A673 (cell line): ENCODE measurements at regions not wholly inside any gene's neighbourhood (a gene's known extent, or its start where the extent isn't known, plus 50 kb on each side); places are given as distances from the start of the nearest gene placed in this dataset.

Experiments
- BruUV-seq: library from RNA; stranded (reverse); fragments of 400-500 nt; replicated peaks from 2 replicates; lab custom pipeline; 2021; lab: Mats Ljungman, UMichigan
- CTCF ChIA-PET: fragments of 300-600 bp; sonication (Branson Sonifier 250); formaldehyde crosslinking; loops from one replicate; lab custom pipeline; 2022; ENCODE audit warnings: antibody characterized with exemption; lab: Charles Lee
- POLR2A ChIA-PET: fragments of 300-600 bp; sonication (Branson Sonifier 250); formaldehyde crosslinking; loops from one replicate; lab custom pipeline; 2022; ENCODE audit warnings: antibody characterized with exemption; ENCODE audit not compliant: low non-redundant PET; lab: Charles Lee
- DNase-seq: peaks from one replicate; pipeline ENCODE4 v3.0.0-alpha.2; 2015; ENCODE audit warnings: low spot score
- H3K27ac ChIP-seq: fragments of 200-600 bp; sonication (generic); 2 replicates; pipeline ENCODE4 v1.5.1; 2016; ENCODE audit warnings: mixed run types, low read depth, mild to moderate bottlenecking, mixed read lengths, antibody characterized with exemption, low read length; ENCODE audit not compliant: poor library complexity, severe bottlenecking
- H3K27me3 ChIP-seq: fragments of 200-600 bp; sonication (generic); replicated peaks from 2 replicates; pipeline ENCODE4 v1.6.1; 2017; ENCODE audit warnings: mixed run types, low read depth, mild to moderate bottlenecking, mixed read lengths, antibody characterized with exemption, low read length; ENCODE audit not compliant: insufficient read depth, poor library complexity
- H3K36me3 ChIP-seq: fragments of 200-600 bp; sonication (generic); 2 replicates; pipeline ENCODE4 v1.6.1; 2016; ENCODE audit warnings: mixed run types, mild to moderate bottlenecking, mixed read lengths, antibody characterized with exemption, low read length; ENCODE audit not compliant: insufficient read depth, poor library complexity, severe bottlenecking
- H3K4me1 ChIP-seq: fragments of 200-600 bp; sonication (generic); 2 replicates; pipeline ENCODE4 v1.6.1; 2017; ENCODE audit warnings: mixed run types, mild to moderate bottlenecking, mixed read lengths, antibody characterized with exemption, low read length; ENCODE audit not compliant: insufficient read depth, poor library complexity, severe bottlenecking
- H3K4me3 ChIP-seq: fragments of 200-600 bp; sonication (generic); 2 replicates; pipeline ENCODE4 v1.5.1; 2016; ENCODE audit warnings: low read depth, mixed run types, mild to moderate bottlenecking, mixed read lengths, low read length; ENCODE audit not compliant: poor library complexity, severe bottlenecking
- H3K9me3 ChIP-seq: fragments of 200-600 bp; sonication (generic); 2 replicates; pipeline ENCODE4 v1.6.1; 2016; ENCODE audit warnings: mixed run types, low read depth, mild to moderate bottlenecking, mixed read lengths, antibody characterized with exemption, low read length; ENCODE audit not compliant: poor library complexity, severe bottlenecking
- CTCF ChIP-seq: fragments of 300-800, 200-600 bp; sonication (generic); conservative IDR thresholded peaks from 2 replicates; pipeline ENCODE4 v1.5.1; 2017; ENCODE audit warnings: low read depth, mild to moderate bottlenecking, antibody characterized with exemption, low read length, moderate library complexity, mixed read lengths
- EZH2 ChIP-seq: fragments of 200-600 bp; sonication (generic); IDR thresholded peaks from 2 replicates; pipeline ENCODE4 v1.6.1; 2017; ENCODE audit warnings: borderline replicate concordance, low read depth, mild to moderate bottlenecking, mixed read lengths, antibody characterized with exemption, low read length; ENCODE audit not compliant: poor library complexity, severe bottlenecking
- intact Hi-C: fragments of 100-400 bp; cut with micrococcal nuclease; formaldehyde crosslinking; loops from one replicate; pipeline ENCODE4 v1.10.0; 2022; ENCODE audit not compliant: unreplicated experiment

- ChIA-PET CTCF (no interaction called here), POLR2A (no interaction called here)
- no TSS peak for BruUV-seq
Measured at GRCh38 chr5:111580956-111581355, 68.6 kb upstream of the STARD4 start.

GRCh38 chr5:111574311-111574710 lies 62.0 kb upstream of the STARD4 start:
- H3K4me1 ChIP-seq = no peaks in the 10 kb centered on the region
- BruUV-seq = no TSS peak
- no peaks in the 10 kb centered on the region for H3K36me3 ChIP-seq
- DNase-seq = no peak
- no peaks in the 10 kb centered on the region for H3K27me3 ChIP-seq
- H3K4me3 ChIP-seq = no peak overlapping the region
- TF ChIP-seq EZH2 = no peak
- TF ChIP-seq CTCF = no peak
- H3K9me3 ChIP-seq = no peaks in the 10 kb centered on the region
- H3K27ac ChIP-seq = no peak overlapping the region
- POLR2A ChIA-PET = no interaction called here
- intact Hi-C loops = no loop called here
- CTCF ChIA-PET = no interaction called here

More at GRCh38 chr5:111580956-111581355, 68.6 kb upstream of the STARD4 start:
- Histone ChIP-seq H3K4me3 (no peak overlapping the region), H3K36me3 (no peaks in the 10 kb centered on the region), H3K4me1 (no peaks in the 10 kb centered on the region), H3K27me3 (no peaks in the 10 kb centered on the region), H3K27ac (no peak overlapping the region), H3K9me3 (no peaks in the 10 kb centered on the region)
- DNase-seq = no peak
- intact Hi-C loops = no loop called here
- TF ChIP-seq CTCF (no peak), EZH2 (no peak)

GRCh38 chr5:111572561-111572960 lies 60.2 kb upstream of the STARD4 start:
- TF ChIP-seq CTCF (no peak), EZH2 (no peak)
- Histone ChIP-seq H3K4me3 (no peak overlapping the region), H3K9me3 (no peaks in the 10 kb centered on the region), H3K27me3 (no peaks in the 10 kb centered on the region), H3K36me3 (no peaks in the 10 kb centered on the region), H3K27ac (no peak overlapping the region), H3K4me1 (no peaks in the 10 kb centered on the region)
- no peak for DNase-seq
- ChIA-PET POLR2A (no interaction called here), CTCF (no interaction called here)
- BruUV-seq = no TSS peak
- intact Hi-C loops = no loop called here
